A549 (cell line): ENCODE measurements at regions not wholly inside any gene's neighbourhood (a gene's known extent, or its start where the extent isn't known, plus 50 kb on each side); places are given as distances from the start of the nearest gene placed in this dataset.

Source experiments
- BHLHE40 ChIP-seq: IDR thresholded peaks from 2 replicates; pipeline ENCODE4 v1.6.1; 2012; ENCODE audit warnings: low read depth, low read length, inconsistent platforms
- CBX8 ChIP-seq: fragments of 200-600 bp; sonication (generic); IDR thresholded peaks from 2 replicates; pipeline ENCODE4 v1.6.1; 2016
- CTCF ChIP-seq: fragments of >200 bp; sonication (Bioruptor Twin); formaldehyde crosslinking; IDR thresholded peaks from 3 replicates; pipeline ENCODE4 v1.5.1; 2016
- FOXS1 ChIP-seq: fragments of 250-450 bp; sonication (Bioruptor Pico); IDR thresholded peaks from 2 replicates; pipeline ENCODE4 v1.5.0; 2020; ENCODE audit warnings: mild to moderate bottlenecking, moderate library complexity
- JUN ChIP-seq, 2 experiments: fragments of >200 bp; sonication (Bioruptor Twin); formaldehyde crosslinking; IDR thresholded peaks; 2 replicates in 1 of 2; 3 replicates in 1 of 2; pipeline ENCODE4 v1.6.1; 2016 to 2017
- MAX ChIP-seq: IDR thresholded peaks from 2 replicates; pipeline ENCODE4 v1.6.1; 2012
- MYC ChIP-seq: IDR thresholded peaks from 2 replicates; pipeline ENCODE4 v1.6.1; 2012; ENCODE audit warnings: mild to moderate bottlenecking, inconsistent platforms, low read length, improper control_type of control experiment, borderline replicate concordance
- POLR2A ChIP-seq: IDR thresholded peaks from 2 replicates; pipeline ENCODE4 v1.6.1; 2012; ENCODE audit warnings: mild to moderate bottlenecking, low read length

- TF ChIP-seq FOXS1 (CRISPR knock-in tag) = no peak
- no peak for TF ChIP-seq CTCF
- TF ChIP-seq BHLHE40 = no peak
- TF ChIP-seq CBX8 = no peak
- TF ChIP-seq POLR2A = no peak
- TF ChIP-seq MYC = no peak
- TF ChIP-seq JUN (IDR thresholded peaks at IDR 0.05) = no peak
- TF ChIP-seq MAX = no peak
These were observed 56.0 kb upstream of the PTPRM start for GRCh38 chr18:7511106-7511505.
